WTC11 (cell line): ENCODE measurements at regions not wholly inside any gene's neighbourhood (a gene's known extent, or its start where the extent isn't known, plus 50 kb on each side); places are given as distances from the start of the nearest gene placed in this dataset.

Experiments used
- ATAC-seq: fragments of 200-7000 bp; cut with Tn5 transposase; 2 replicates; pipeline ENCODE4 v1.10.0; 2021; ENCODE audit warnings: mild to moderate bottlenecking, moderate library complexity
- CTCF ChIA-PET: fragments of 300-600 bp; sonication (Branson Sonifier 250); formaldehyde crosslinking; loops from one replicate; lab custom pipeline; 2021; ENCODE audit warnings: antibody characterized with exemption; lab: Charles Lee
- POLR2A ChIA-PET: fragments of 350-600 bp; sonication (Branson Sonifier 250); formaldehyde crosslinking; loops from one replicate; lab custom pipeline; 2021; ENCODE audit warnings: antibody characterized with exemption; lab: Charles Lee
- DNase-seq: peaks from one replicate; pipeline ENCODE4 v3.0.0; 2021; ENCODE audit warnings: low spot score
- H3K27ac Mint-ChIP-seq: 2 replicates; pipeline ENCODE4 v1.8.0; 2021; ENCODE audit warnings: mixed read lengths
- H3K27me3 Mint-ChIP-seq: 2 replicates; pipeline ENCODE4 v1.8.0; 2021; ENCODE audit warnings: low read depth, mild to moderate bottlenecking, moderate library complexity, mixed read lengths
- H3K36me3 Mint-ChIP-seq: 2 replicates; pipeline ENCODE4 v1.8.0; 2021; ENCODE audit warnings: mixed read lengths
- H3K4me1 Mint-ChIP-seq: 2 replicates; pipeline ENCODE4 v1.8.0; 2022; ENCODE audit warnings: mixed read lengths
- H3K4me3 Mint-ChIP-seq: 2 replicates; pipeline ENCODE4 v1.8.0; 2021; ENCODE audit warnings: mild to moderate bottlenecking, moderate library complexity, mixed read lengths
- H3K9me3 Mint-ChIP-seq: 2 replicates; pipeline ENCODE4 v1.8.0; 2021; ENCODE audit warnings: mixed read lengths
- AR ChIP-seq: fragments of 250-450 bp; sonication (Bioruptor Pico); IDR thresholded peaks from 2 replicates; pipeline ENCODE4 v1.9.0; 2021; ENCODE audit warnings: mild to moderate bottlenecking
- CREB1 ChIP-seq: sonication (generic); formaldehyde crosslinking; IDR thresholded peaks from 2 replicates; pipeline ENCODE4 v1.8.0; 2023; ENCODE audit warnings: mild to moderate bottlenecking, missing genetic modification reagents
- E2F4 ChIP-seq: sonication (generic); formaldehyde crosslinking; IDR thresholded peaks from 2 replicates; pipeline ENCODE4 v1.8.1; 2022; ENCODE audit warnings: low read depth, mild to moderate bottlenecking, moderate library complexity, missing genetic modification reagents, borderline replicate concordance
- ELF4 ChIP-seq: sonication (generic); formaldehyde crosslinking; IDR thresholded peaks from 2 replicates; pipeline ENCODE4 v1.8.1; 2022; ENCODE audit warnings: low read depth, mild to moderate bottlenecking, moderate library complexity, missing genetic modification reagents
- ETV6 ChIP-seq: sonication (generic); formaldehyde crosslinking; IDR thresholded peaks from 2 replicates; pipeline ENCODE4 v1.8.1; 2022; ENCODE audit warnings: mild to moderate bottlenecking, missing genetic modification reagents
- FOXP1 ChIP-seq: sonication (generic); formaldehyde crosslinking; IDR thresholded peaks from 2 replicates; pipeline ENCODE4 v1.8.0; 2022; ENCODE audit warnings: missing genetic modification reagents, mild to moderate bottlenecking, moderate library complexity, borderline replicate concordance
- KAT7 ChIP-seq: sonication (generic); formaldehyde crosslinking; IDR thresholded peaks from 2 replicates; pipeline ENCODE4 v1.8.1; 2023; ENCODE audit warnings: missing genetic modification reagents, mild to moderate bottlenecking, borderline replicate concordance
- MLX ChIP-seq: sonication (generic); formaldehyde crosslinking; IDR thresholded peaks from 2 replicates; pipeline ENCODE4 v1.8.1; 2023; ENCODE audit warnings: mild to moderate bottlenecking, missing genetic modification reagents, moderate library complexity
- MYBL2 ChIP-seq: sonication (generic); formaldehyde crosslinking; IDR thresholded peaks from 2 replicates; pipeline ENCODE4 v1.8.1; 2023; ENCODE audit warnings: mild to moderate bottlenecking, moderate library complexity, missing genetic modification reagents
- NFATC4 ChIP-seq: fragments of 250-450 bp; sonication (Bioruptor Pico); IDR thresholded peaks from 2 replicates; pipeline ENCODE4 v1.9.0; 2021; ENCODE audit warnings: mild to moderate bottlenecking
- NR2C2 ChIP-seq: sonication (generic); formaldehyde crosslinking; IDR thresholded peaks from 2 replicates; pipeline ENCODE4 v1.8.0; 2022; ENCODE audit warnings: mild to moderate bottlenecking, missing genetic modification reagents
- RELA ChIP-seq: sonication (generic); formaldehyde crosslinking; IDR thresholded peaks from 2 replicates; pipeline ENCODE4 v1.8.1; 2022; ENCODE audit warnings: missing genetic modification reagents, mild to moderate bottlenecking, borderline replicate concordance
- ZBTB21 ChIP-seq: sonication (generic); formaldehyde crosslinking; IDR thresholded peaks from 2 replicates; pipeline ENCODE4 v1.8.1; 2023; ENCODE audit warnings: mild to moderate bottlenecking, missing genetic modification reagents, borderline replicate concordance
- ZBTB43 ChIP-seq: sonication (generic); formaldehyde crosslinking; IDR thresholded peaks from 2 replicates; pipeline ENCODE4 v1.8.1; 2023; ENCODE audit warnings: mild to moderate bottlenecking, missing genetic modification reagents
- ZNF219 ChIP-seq: sonication (generic); formaldehyde crosslinking; IDR thresholded peaks from 2 replicates; pipeline ENCODE4 v1.8.0; 2023; ENCODE audit warnings: missing genetic modification reagents, mild to moderate bottlenecking, borderline replicate concordance
- ZNF263 ChIP-seq: sonication (generic); formaldehyde crosslinking; IDR thresholded peaks from 2 replicates; pipeline ENCODE4 v1.8.1; 2022; ENCODE audit warnings: low read depth, mild to moderate bottlenecking, moderate library complexity, missing genetic modification reagents
- ZNF317 ChIP-seq: sonication (generic); formaldehyde crosslinking; IDR thresholded peaks from 2 replicates; pipeline ENCODE4 v1.8.1; 2023; ENCODE audit warnings: low read depth, mild to moderate bottlenecking, moderate library complexity, missing genetic modification reagents, borderline replicate concordance
- ZNF423 ChIP-seq: fragments of 250-450 bp; sonication (Bioruptor Pico); IDR thresholded peaks from 2 replicates; pipeline ENCODE4 v2.1.2; 2022; ENCODE audit warnings: mild to moderate bottlenecking, moderate library complexity
- ZNF671 ChIP-seq: fragments of 250-450 bp; sonication (Bioruptor Pico); IDR thresholded peaks from 2 replicates; pipeline ENCODE4 v1.8.0; 2021; ENCODE audit warnings: mild to moderate bottlenecking
- TF ChIP-seq, protein P1 (sequence below): sonication (generic); formaldehyde crosslinking; IDR thresholded peaks from 2 replicates; pipeline ENCODE4 v1.8.0; 2022; ENCODE audit warnings: mild to moderate bottlenecking, missing genetic modification reagents
- TF ChIP-seq, protein P2 (sequence below): sonication (generic); formaldehyde crosslinking; IDR thresholded peaks from 2 replicates; pipeline ENCODE4 v1.8.0; 2022; ENCODE audit warnings: mild to moderate bottlenecking, missing genetic modification reagents
- TF ChIP-seq, protein P3 (sequence below): fragments of 250-450 bp; sonication (Bioruptor Pico); IDR thresholded peaks from 2 replicates; pipeline ENCODE4 v1.9.0; 2021; ENCODE audit warnings: mild to moderate bottlenecking, borderline replicate concordance

DNA sequence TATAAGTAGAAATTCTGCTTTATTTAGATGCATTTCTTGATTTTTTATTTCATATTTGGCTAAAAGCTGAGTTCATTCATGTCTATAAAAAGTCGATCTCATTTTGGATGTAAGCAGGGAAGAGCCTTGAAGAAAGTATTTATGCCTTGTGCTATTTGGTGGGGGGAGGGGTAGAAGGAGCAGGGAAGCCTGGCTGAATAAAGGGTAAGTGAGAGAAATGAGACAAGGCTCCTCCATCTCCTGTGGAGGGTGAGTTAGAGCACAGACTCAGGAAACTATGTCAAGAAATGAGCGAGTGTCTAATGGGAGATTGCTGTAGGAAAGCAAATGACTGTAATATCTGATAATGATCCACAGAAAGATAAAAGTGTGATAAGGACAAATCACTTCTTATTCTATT is 121.8 kb upstream of the ATP11B start (continued):
- TF ChIP-seq ZBTB43 (no peak), ETV6 (CRISPR knock-in tag) (no peak), MYBL2 (CRISPR knock-in tag) (no peak)
- TF ChIP-seq, protein P1, sequence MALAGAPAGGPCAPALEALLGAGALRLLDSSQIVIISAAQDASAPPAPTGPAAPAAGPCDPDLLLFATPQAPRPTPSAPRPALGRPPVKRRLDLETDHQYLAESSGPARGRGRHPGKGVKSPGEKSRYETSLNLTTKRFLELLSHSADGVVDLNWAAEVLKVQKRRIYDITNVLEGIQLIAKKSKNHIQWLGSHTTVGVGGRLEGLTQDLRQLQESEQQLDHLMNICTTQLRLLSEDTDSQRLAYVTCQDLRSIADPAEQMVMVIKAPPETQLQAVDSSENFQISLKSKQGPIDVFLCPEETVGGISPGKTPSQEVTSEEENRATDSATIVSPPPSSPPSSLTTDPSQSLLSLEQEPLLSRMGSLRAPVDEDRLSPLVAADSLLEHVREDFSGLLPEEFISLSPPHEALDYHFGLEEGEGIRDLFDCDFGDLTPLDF (CRISPR knock-in tag), result no peak

- CTCF ChIA-PET, result no interaction called here
Observed at GRCh38 chr3:182671942-182672341, 121.4 kb upstream of the ATP11B start.

More at GRCh38 chr3:182671942-182672341, 121.4 kb upstream of the ATP11B start:
- peaks cover 9% of the 10 kb centered on the region for H3K4me1 Mint-ChIP-seq
- H3K27me3 Mint-ChIP-seq, result no peaks in the 10 kb centered on the region; the same call in 1 of the 2 replicates
- TF ChIP-seq ZNF423 (no peak), ETV6 (CRISPR knock-in tag) (no peak), E2F4 (CRISPR knock-in tag) (no peak), ELF4 (CRISPR knock-in tag) (no peak), ZNF317 (CRISPR knock-in tag) (no peak), AR (CRISPR knock-in tag) (no peak), MLX (CRISPR knock-in tag) (no peak), ZBTB21 (CRISPR knock-in tag) (no peak), KAT7 (no peak), ZNF219 (no peak), RELA (no peak), MYBL2 (CRISPR knock-in tag) (no peak), ZNF263 (no peak), FOXP1 (no peak), NR2C2 (no peak), NFATC4 (CRISPR knock-in tag) (no peak), ZNF671 (CRISPR knock-in tag) (no peak), CREB1 (CRISPR knock-in tag) (no peak)
- TF ChIP-seq, protein P2, sequence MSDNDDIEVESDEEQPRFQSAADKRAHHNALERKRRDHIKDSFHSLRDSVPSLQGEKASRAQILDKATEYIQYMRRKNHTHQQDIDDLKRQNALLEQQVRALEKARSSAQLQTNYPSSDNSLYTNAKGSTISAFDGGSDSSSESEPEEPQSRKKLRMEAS (CRISPR knock-in tag), result no peak
- TF ChIP-seq, protein P3, sequence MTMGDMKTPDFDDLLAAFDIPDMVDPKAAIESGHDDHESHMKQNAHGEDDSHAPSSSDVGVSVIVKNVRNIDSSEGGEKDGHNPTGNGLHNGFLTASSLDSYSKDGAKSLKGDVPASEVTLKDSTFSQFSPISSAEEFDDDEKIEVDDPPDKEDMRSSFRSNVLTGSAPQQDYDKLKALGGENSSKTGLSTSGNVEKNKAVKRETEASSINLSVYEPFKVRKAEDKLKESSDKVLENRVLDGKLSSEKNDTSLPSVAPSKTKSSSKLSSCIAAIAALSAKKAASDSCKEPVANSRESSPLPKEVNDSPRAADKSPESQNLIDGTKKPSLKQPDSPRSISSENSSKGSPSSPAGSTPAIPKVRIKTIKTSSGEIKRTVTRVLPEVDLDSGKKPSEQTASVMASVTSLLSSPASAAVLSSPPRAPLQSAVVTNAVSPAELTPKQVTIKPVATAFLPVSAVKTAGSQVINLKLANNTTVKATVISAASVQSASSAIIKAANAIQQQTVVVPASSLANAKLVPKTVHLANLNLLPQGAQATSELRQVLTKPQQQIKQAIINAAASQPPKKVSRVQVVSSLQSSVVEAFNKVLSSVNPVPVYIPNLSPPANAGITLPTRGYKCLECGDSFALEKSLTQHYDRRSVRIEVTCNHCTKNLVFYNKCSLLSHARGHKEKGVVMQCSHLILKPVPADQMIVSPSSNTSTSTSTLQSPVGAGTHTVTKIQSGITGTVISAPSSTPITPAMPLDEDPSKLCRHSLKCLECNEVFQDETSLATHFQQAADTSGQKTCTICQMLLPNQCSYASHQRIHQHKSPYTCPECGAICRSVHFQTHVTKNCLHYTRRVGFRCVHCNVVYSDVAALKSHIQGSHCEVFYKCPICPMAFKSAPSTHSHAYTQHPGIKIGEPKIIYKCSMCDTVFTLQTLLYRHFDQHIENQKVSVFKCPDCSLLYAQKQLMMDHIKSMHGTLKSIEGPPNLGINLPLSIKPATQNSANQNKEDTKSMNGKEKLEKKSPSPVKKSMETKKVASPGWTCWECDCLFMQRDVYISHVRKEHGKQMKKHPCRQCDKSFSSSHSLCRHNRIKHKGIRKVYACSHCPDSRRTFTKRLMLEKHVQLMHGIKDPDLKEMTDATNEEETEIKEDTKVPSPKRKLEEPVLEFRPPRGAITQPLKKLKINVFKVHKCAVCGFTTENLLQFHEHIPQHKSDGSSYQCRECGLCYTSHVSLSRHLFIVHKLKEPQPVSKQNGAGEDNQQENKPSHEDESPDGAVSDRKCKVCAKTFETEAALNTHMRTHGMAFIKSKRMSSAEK (CRISPR knock-in tag), result no peak
- DNase-seq (no peak), ATAC-seq (no peak)
- H3K4me3 Mint-ChIP-seq, result no peak overlapping the region
- POLR2A ChIA-PET, result no interaction called here
- no peak overlapping the region for H3K27ac Mint-ChIP-seq
- H3K9me3 Mint-ChIP-seq, result no peaks in the 10 kb centered on the region
- H3K36me3 Mint-ChIP-seq, result no peaks in the 10 kb centered on the region
